HUES6 (cell line): ENCODE measurements at regions not wholly inside any gene's neighbourhood (a gene's known extent, or its start where the extent isn't known, plus 50 kb on each side); places are given as distances from the start of the nearest gene placed in this dataset.

ENCODE experiments used
- H3K27ac ChIP-seq: 2 replicates; pipeline ENCODE4 v1.7.0; 2013; ENCODE audit warnings: low read depth, mild to moderate bottlenecking, low read length, inconsistent platforms
- H3K27me3 ChIP-seq: 2 replicates; pipeline ENCODE4 v1.6.1; 2013; ENCODE audit warnings: low read length; ENCODE audit not compliant: control insufficient read depth, insufficient read depth
- H3K36me3 ChIP-seq: 2 replicates; pipeline ENCODE4 v1.6.1; 2013; ENCODE audit warnings: low read length; ENCODE audit not compliant: control insufficient read depth, insufficient read depth
- H3K4me1 ChIP-seq: 2 replicates; pipeline ENCODE4 v1.6.1; 2013; ENCODE audit warnings: low read length; ENCODE audit not compliant: control insufficient read depth, insufficient read depth
- H3K4me3 ChIP-seq: 2 replicates; pipeline ENCODE4 v1.5.1; 2013; ENCODE audit warnings: low read depth, low read length
- H3K9ac ChIP-seq: one replicate; pipeline ENCODE4 v1.6.1; 2013; ENCODE audit warnings: mild to moderate bottlenecking, low read length
- H3K9me3 ChIP-seq: 2 replicates; pipeline ENCODE4 v1.6.1; 2013; ENCODE audit warnings: low read depth, low read length; ENCODE audit not compliant: control insufficient read depth, insufficient read depth

- H3K4me3 ChIP-seq, result no peak overlapping the region
- peaks cover 22% of the 10 kb centered on the region for H3K4me1 ChIP-seq
Observed at GRCh38 chr16:86364653-86365380, 145.5 kb upstream of the FOXF1 start.

GRCh38 chr16:86365513-86366273 is 144.6 kb upstream of the FOXF1 start:
- peaks cover 22% of the 10 kb centered on the region for H3K4me1 ChIP-seq
- H3K9me3 ChIP-seq, result no peaks in the 10 kb centered on the region
- H3K27ac ChIP-seq, result no peak overlapping the region
- H3K9ac ChIP-seq, result no peak overlapping the region
- no peaks in the 10 kb centered on the region for H3K36me3 ChIP-seq
- H3K4me3 ChIP-seq, result no peak overlapping the region
- no peaks in the 10 kb centered on the region for H3K27me3 ChIP-seq

More at GRCh38 chr16:86364653-86365380, 145.5 kb upstream of the FOXF1 start:
- Histone ChIP-seq H3K9me3 (no peaks in the 10 kb centered on the region), H3K9ac (no peak overlapping the region), H3K27ac (no peak overlapping the region), H3K36me3 (no peaks in the 10 kb centered on the region), H3K27me3 (no peaks in the 10 kb centered on the region)

- H3K9me3 ChIP-seq, result no peaks in the 10 kb centered on the region
- no peak overlapping the region for H3K27ac ChIP-seq
- peaks cover 27% of the 10 kb centered on the region for H3K4me1 ChIP-seq
- no peaks in the 10 kb centered on the region for H3K27me3 ChIP-seq
- H3K4me3 ChIP-seq, result no peak overlapping the region
- H3K36me3 ChIP-seq, result no peaks in the 10 kb centered on the region
- no peak overlapping the region for H3K9ac ChIP-seq
Observed at GRCh38 chr16:86366481-86366880, 143.8 kb upstream of the FOXF1 start.

- peaks cover 28% of the 10 kb centered on the region for H3K4me1 ChIP-seq
- no peaks in the 10 kb centered on the region for H3K27me3 ChIP-seq
- no peak overlapping the region for H3K27ac ChIP-seq
- H3K36me3 ChIP-seq, result no peaks in the 10 kb centered on the region
- no peak overlapping the region for H3K9ac ChIP-seq
- no peak overlapping the region for H3K4me3 ChIP-seq
- H3K9me3 ChIP-seq, result no peaks in the 10 kb centered on the region
Observed at GRCh38 chr16:86367291-86368072, 142.8 kb upstream of the FOXF1 start.

GRCh38 chr16:86368261-86368660 is 142.1 kb upstream of the FOXF1 start:
- H3K9me3 ChIP-seq, result no peaks in the 10 kb centered on the region
- no peaks in the 10 kb centered on the region for H3K36me3 ChIP-seq
- H3K4me3 ChIP-seq, result no peak overlapping the region
- no peak overlapping the region for H3K27ac ChIP-seq
- H3K9ac ChIP-seq, result no peak overlapping the region
- H3K4me1 ChIP-seq, result peaks cover 20% of the 10 kb centered on the region
- no peaks in the 10 kb centered on the region for H3K27me3 ChIP-seq

- Histone ChIP-seq H3K27ac (no peak overlapping the region), H3K27me3 (no peaks in the 10 kb centered on the region), H3K4me3 (no peak overlapping the region), H3K9me3 (peaks cover 14% of the 10 kb centered on the region), H3K36me3 (no peaks in the 10 kb centered on the region), H3K9ac (no peak overlapping the region), H3K4me1 (peaks cover 20% of the 10 kb centered on the region)
Observed at GRCh38 chr16:86370062-86370461, 140.3 kb upstream of the FOXF1 start.

GRCh38 chr16:86371083-86371803 is 139.1 kb upstream of the FOXF1 start:
- H3K9ac ChIP-seq, result no peak overlapping the region
- H3K4me1 ChIP-seq, result peaks cover 20% of the 10 kb centered on the region
- no peak overlapping the region for H3K4me3 ChIP-seq
- no peaks in the 10 kb centered on the region for H3K36me3 ChIP-seq
- H3K27ac ChIP-seq, result no peak overlapping the region
- H3K27me3 ChIP-seq, result no peaks in the 10 kb centered on the region
- H3K9me3 ChIP-seq, result peaks cover 14% of the 10 kb centered on the region

- Histone ChIP-seq H3K9me3 (peaks cover 16% of the 10 kb centered on the region), H3K27me3 (no peaks in the 10 kb centered on the region), H3K36me3 (no peaks in the 10 kb centered on the region)
Observed at GRCh38 chr16:86372193-86372592, 138.1 kb upstream of the FOXF1 start.

GRCh38 chr16:86373276-86373901 is 136.9 kb upstream of the FOXF1 start:
- H3K4me3 ChIP-seq, result no peak overlapping the region
- H3K27me3 ChIP-seq, result no peaks in the 10 kb centered on the region
- peaks cover 16% of the 10 kb centered on the region for H3K9me3 ChIP-seq
- peaks cover 9% of the 10 kb centered on the region for H3K4me1 ChIP-seq
- no peak overlapping the region for H3K27ac ChIP-seq
- no peaks in the 10 kb centered on the region for H3K36me3 ChIP-seq
- H3K9ac ChIP-seq, result no peak overlapping the region

More at GRCh38 chr16:86372193-86372592, 138.1 kb upstream of the FOXF1 start:
- no peak overlapping the region for H3K27ac ChIP-seq
- peaks cover 15% of the 10 kb centered on the region for H3K4me1 ChIP-seq
- no peak overlapping the region for H3K9ac ChIP-seq
- H3K4me3 ChIP-seq, result no peak overlapping the region

- Histone ChIP-seq H3K36me3 (no peaks in the 10 kb centered on the region), H3K9ac (no peak overlapping the region), H3K4me3 (no peak overlapping the region), H3K4me1 (peaks cover 9% of the 10 kb centered on the region), H3K27ac (no peak overlapping the region), H3K27me3 (no peaks in the 10 kb centered on the region), H3K9me3 (peaks cover 16% of the 10 kb centered on the region)
Observed at GRCh38 chr16:86374603-86375130, 135.7 kb upstream of the FOXF1 start.
